ENCODE measurements at regions not wholly inside any gene's neighbourhood (a gene's known extent, or its start where the extent isn't known, plus 50 kb on each side); places are given as distances from the start of the nearest gene placed in this dataset.
A peak's percentile ranks its signal among the peaks of the same experiment; 100 is the strongest.

DNA sequence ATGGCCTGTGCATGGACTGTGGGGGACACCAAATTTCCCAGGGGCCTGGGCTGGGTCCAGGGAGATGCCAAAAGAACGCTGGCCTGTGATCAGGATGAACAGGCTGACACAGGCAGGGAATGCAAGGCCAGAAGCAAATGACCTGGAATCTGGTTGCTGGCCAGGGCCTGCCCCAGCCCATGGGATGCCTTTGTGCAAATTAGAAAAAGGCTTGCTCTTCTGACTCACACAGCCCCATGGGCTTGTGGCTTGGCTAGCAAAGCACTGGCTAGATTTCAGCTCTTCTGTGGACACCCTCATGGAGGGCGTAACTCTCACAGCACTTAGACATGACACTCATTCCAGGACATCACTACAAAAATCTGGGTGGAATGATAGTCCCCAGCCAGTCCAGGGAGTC lies 356.0 kb downstream of the SHQ1 start:
- DNase-seq (ENCODE audit: low read depth), result peak; percentile 98

DNA sequence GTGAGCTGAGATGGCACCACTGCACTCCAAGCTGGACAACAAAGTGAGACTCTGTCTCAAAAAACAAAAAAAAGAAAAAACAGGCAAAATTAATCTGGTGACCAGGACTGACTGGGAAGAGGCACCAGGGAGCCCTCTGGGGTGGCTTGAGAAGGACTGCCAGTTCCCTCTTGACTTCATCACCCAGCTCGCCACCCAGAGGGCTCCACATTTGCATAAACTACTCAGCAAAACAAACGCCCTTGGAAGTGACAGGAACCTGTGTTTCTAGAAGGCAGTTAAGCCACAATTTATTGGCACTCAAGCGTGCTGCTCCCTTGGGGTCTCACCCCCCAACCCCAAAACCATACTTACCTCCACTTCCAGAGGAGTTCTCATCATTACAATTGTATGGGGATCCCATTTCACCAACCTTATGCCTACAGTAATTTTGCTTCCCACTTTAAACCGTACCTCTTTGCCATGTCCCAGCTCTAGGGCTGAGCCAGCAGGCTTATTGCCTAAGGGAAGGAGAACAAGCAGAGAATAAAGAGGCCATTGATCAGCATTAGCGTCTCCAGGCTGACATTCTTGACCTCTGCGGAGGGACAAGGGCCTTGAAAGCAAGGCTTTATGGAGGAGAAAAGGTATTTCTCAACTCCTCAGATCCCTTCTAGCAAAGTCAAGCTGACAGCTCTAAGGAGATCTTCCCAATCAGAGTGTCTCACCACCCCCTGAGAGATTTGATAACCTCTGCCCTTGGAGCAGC lies 357.4 kb downstream of the SHQ1 start:
- DNase-seq (ENCODE audit: low read depth), result no peak

DNA sequence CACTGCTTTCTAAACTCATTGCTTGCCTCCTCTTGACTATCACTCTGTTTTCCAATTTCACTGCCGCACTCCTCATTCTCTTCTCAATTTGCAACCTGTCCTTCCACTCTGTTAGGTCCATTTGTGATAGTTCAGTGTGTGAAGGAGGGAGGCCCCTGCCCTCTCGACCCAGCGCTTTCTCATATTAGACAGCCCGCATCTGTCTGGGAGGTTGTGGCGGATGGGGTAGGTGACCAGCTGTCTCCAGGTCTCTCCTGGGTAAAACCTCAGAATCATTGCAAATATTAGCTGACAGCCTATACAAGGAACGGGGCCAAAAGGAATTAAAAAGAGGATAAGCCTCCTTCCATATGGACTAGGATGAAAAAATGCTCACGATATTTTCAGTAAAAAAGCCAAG lies 358.3 kb downstream of the SHQ1 start:
- DNase-seq (ENCODE audit: low read depth), result no peak

- DNase-seq (ENCODE audit: low read depth), result peak; percentile 82
Measured at GRCh38 chr3:72488738-72489035, 359.6 kb downstream of the SHQ1 start.

- DNase-seq (ENCODE audit: low read depth), result no peak
Measured at GRCh38 chr3:72487946-72488737, 360.1 kb downstream of the SHQ1 start.

DNA sequence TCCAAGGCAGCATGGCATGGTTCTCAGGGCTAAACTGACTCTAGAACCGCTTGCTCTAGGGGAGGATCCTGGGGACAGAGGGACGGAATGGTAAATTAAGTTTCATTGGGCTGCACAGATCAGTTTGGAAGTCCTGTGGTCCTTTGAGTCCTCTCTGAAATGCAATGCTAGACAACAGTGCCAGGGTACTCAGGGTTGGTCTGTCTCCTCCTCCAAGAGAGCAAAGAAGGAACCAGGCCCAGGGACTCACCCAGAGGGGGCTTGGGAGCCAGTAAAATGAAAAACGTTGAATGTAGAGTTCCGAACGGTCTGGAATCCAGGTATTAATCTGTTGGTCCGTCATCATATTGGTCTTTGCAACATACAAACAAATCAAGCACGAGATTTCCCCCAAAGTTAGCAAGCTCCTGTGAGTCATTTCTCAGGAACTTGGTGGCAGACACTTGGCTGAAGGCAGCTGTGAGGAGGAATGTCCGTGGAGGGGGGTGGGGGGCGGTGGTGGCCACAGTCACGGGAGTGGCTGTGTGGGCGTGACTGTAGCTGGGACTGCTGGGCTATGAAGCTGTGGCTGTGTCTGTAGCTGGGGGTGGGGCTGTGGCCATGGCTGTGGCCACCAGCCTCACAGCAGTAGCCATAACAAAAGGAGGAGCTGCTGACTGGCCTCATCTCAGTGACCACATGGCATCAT lies 361.0 kb downstream of the SHQ1 start:
- DNase-seq (ENCODE audit: low read depth), result peak; percentile 97

DNA sequence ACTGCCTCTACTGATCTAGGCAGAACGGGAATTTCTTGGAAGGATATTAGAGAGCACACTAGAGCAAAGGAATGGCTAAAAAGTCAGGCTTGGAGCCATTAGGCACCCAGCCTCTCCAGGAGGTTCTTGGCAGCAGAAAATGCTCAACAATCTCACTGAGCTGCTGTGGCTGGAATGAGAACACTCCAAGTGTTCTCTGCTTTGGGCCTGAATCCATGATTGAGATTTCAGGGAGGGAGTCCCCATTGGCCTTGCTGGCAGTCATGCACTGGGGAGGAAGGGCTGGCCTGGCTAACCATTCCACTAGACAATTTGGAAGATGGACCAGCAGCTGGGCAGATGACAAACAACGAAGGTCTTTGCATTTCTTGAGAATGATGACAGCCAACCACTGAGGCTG lies 362.6 kb downstream of the SHQ1 start:
- peak; percentile 78 for DNase-seq (ENCODE audit: low read depth)

DNA sequence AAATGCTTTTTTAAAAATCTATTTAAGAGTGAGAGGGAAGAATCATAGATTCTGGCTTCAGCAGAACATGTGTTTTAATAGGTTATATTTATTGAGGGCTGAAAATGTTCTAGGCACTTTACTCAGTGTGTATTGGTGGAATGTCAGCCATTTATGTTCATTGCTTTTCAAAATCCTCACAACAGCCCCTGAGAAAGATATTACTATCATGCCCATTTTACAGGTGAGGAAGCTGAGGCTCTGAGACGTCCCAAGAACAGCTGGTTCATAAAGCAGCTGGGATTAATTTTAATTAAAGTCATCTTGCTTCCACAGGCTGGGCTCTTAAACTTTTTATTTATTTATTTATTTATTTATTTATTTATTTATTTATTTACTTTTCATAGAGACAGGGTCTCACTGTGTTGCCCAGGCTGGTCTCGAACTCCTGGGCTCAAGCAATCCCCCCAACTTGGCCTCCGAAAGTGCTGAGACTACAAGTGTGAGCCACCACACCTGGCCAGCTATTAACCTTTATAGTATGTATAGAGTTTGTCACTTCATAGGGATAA lies 364.6 kb downstream of the SHQ1 start:
- no peak for DNase-seq (ENCODE audit: low read depth)

DNA sequence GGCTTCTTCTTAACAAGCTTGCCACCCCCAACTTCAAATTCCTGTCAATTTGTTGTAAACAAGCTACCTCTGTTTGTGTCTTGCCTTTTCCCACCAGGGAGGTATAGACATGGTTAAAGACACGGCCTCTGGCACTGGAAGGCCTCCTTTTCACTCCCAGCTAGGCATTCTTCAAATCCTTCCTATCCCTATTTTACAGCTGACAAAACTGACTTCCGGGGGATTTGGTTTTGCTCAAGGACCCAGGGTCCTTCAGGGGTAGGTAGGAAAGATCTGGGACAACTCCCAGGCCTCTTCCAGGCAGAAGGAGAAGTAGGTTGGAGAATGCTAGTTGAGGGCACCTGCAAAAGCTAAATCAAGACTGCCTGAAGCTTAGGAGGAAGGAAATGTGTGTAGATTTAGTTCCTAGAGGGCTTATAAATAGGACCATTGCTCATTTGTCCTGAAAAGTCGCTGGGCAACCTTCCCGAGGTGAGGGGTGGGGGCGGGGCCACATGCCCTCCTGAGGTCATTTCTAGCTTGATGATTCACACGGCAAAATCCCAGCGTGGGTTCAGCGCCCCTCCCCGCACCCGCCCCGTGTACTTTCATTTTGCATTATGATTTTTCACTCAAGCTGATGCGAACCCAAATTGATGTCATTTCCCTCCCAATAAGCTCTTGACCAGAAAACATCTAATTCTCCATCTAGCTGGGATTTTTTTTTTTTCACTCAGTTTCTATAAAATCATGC lies 365.5 kb downstream of the SHQ1 start:
- peak; percentile 89 for DNase-seq (ENCODE audit: low read depth)

GRCh38 chr3:72481542-72481941 lies 366.7 kb downstream of the SHQ1 start:
- no peak for DNase-seq (ENCODE audit: low read depth)

DNA sequence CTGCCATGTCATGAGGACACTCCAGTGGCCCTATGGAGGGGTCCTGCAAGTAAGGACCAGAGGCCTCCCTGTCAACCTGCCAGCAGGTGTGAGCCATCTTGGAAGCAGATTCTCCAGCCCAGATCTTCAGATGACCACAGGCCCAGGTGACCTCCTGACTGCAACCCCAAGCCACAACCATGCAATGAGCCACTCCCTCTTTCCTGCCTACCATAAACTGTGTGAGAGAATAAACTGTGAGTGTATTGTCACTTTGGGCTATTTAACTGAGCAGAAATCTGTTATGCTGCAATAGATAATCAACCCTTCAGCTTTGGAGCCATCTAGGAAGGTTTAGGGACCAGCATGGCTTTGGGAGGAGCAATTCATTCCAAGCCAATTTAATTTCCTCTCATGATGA lies 367.9 kb downstream of the SHQ1 start:
- DNase-seq (ENCODE audit: low read depth), result no peak

DNA sequence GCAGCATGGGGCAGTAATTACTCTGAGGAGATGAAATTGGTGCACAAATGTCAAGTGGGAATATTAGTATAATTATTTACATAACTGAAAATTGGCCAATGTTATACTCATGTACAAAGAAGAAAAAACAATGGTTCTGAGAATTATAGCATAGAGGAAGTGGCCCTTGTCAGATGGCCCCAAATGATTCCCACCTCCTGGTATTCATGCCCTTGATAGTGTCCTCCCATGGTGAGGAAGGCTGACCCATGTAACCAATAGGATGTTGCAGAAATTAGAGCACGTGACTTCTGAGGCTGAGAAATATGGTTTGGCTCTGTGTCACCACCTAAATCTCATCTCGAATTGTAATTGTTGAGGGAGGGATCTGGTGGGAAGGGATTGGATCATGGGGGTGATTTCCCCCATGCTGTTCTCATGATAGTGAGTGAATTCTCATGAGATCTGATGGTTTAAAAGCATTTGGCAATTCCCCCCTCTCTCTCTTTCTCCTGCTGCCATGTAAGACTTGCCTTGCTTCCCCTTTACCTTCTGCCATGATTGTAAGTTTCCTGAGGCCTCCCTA lies 368.5 kb downstream of the SHQ1 start:
- DNase-seq (ENCODE audit: low read depth), result no peak

GRCh38 chr3:72476139-72476483 lies 372.1 kb downstream of the SHQ1 start:
- DNase-seq (ENCODE audit: low read depth), result no peak

- no peak for DNase-seq (ENCODE audit: low read depth)
Measured at GRCh38 chr3:72475258-72476138, 372.7 kb downstream of the SHQ1 start.

DNA sequence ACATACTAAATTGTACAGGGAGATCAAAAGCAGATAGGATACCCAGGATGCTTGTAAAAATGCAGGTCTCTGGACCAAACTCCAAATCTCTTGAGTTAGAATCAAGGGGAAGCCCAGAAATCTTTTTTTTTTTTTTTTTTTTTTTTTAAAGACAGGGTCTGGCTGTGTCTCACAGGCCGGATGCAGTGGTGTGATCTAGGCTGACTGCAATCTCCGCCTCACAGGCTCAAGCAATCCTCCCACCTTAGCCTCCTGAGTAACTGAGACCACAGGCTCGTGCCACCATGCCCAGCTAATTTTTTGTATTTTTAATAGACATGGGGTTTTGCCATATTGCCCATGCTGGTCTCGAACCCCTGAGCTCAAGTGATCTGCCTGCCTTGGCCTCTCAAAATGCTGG lies 373.5 kb downstream of the SHQ1 start:
- DNase-seq (ENCODE audit: low read depth), result no peak

DNA sequence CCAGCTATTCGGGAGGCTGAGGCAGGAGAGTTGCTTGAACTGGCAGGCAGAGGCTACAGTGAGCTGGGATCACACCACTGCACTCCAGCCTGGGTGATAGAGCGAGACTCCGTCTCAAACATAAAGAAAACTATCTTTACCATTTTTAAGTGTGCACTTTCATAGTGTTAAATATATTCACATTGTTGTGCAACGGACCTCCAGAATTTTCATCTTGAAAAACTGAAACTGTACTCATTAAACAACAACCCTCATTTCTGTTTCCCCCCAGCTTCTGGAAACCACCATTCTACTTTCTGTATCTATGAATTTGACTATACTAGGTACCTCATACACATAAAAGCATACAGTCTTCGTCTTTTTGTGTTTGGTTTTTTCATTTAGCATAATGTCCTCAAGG lies 375.1 kb downstream of the SHQ1 start:
- DNase-seq (ENCODE audit: low read depth), result no peak

- no peak for DNase-seq (ENCODE audit: low read depth)
Measured at GRCh38 chr3:72470904-72471417, 377.3 kb downstream of the SHQ1 start.

GRCh38 chr3:72465853-72466252 lies 382.4 kb downstream of the SHQ1 start:
- DNase-seq (ENCODE audit: low read depth), result peak; percentile 31

- DNase-seq (ENCODE audit: low read depth), result no peak
Measured at GRCh38 chr3:72463083-72463482, 385.2 kb downstream of the SHQ1 start.

GRCh38 chr3:72462595-72463011 lies 385.6 kb downstream of the SHQ1 start:
- peak; percentile 94 for DNase-seq (ENCODE audit: low read depth)
